ENCODE measurements at regions not wholly inside any gene's neighbourhood (a gene's known extent, or its start where the extent isn't known, plus 50 kb on each side); places are given as distances from the start of the nearest gene placed in this dataset.

GRCh38 chr11:23138761-23139160 lies 278.5 kb upstream of the CCDC179 start:
- no peaks in the 10 kb centered on the region for H4K20me1 ChIP-seq (ENCODE audit: insufficient read depth, low read length)
- H3F3A ChIP-seq (ENCODE audit: insufficient read depth, low read length), result no peaks in the 10 kb centered on the region
- no peak overlapping the region for H3K27ac ChIP-seq (ENCODE audit: low read length)
- no peaks in the 10 kb centered on the region for H3K79me2 ChIP-seq (ENCODE audit: low read length)
- no peaks in the 10 kb centered on the region for H3K36me3 ChIP-seq (replicated peaks; ENCODE audit: insufficient read depth, low read length)
- H3K27me3 ChIP-seq (replicated peaks; ENCODE audit: insufficient read depth, low read length), result no peaks in the 10 kb centered on the region
- TF ChIP-seq EZH2 (optimal IDR thresholded peaks at IDR 0.05; ENCODE audit: low read depth, low read length), result no peak
- TF ChIP-seq, protein P1, sequence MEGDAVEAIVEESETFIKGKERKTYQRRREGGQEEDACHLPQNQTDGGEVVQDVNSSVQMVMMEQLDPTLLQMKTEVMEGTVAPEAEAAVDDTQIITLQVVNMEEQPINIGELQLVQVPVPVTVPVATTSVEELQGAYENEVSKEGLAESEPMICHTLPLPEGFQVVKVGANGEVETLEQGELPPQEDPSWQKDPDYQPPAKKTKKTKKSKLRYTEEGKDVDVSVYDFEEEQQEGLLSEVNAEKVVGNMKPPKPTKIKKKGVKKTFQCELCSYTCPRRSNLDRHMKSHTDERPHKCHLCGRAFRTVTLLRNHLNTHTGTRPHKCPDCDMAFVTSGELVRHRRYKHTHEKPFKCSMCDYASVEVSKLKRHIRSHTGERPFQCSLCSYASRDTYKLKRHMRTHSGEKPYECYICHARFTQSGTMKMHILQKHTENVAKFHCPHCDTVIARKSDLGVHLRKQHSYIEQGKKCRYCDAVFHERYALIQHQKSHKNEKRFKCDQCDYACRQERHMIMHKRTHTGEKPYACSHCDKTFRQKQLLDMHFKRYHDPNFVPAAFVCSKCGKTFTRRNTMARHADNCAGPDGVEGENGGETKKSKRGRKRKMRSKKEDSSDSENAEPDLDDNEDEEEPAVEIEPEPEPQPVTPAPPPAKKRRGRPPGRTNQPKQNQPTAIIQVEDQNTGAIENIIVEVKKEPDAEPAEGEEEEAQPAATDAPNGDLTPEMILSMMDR (IDR thresholded peaks at IDR 0.05; ENCODE audit: low read length), result no peak
- no peaks in the 10 kb centered on the region for H3K9me3 ChIP-seq (replicated peaks; ENCODE audit: insufficient read depth, low read length)
- H3K4me2 ChIP-seq (ENCODE audit: low read depth, low read length), result no peak overlapping the region
- H3K9me2 ChIP-seq (replicated peaks; ENCODE audit: insufficient read depth, low read length), result no peaks in the 10 kb centered on the region
- no peak for DNase-seq
- H2AFZ ChIP-seq (ENCODE audit: low read length), result no peak overlapping the region
- H3K4me1 ChIP-seq (ENCODE audit: low read length), result no peaks in the 10 kb centered on the region
- no peak overlapping the region for H3K4me3 ChIP-seq (ENCODE audit: low read length)
- H3K9ac ChIP-seq (ENCODE audit: low read length), result no peak overlapping the region

DNA sequence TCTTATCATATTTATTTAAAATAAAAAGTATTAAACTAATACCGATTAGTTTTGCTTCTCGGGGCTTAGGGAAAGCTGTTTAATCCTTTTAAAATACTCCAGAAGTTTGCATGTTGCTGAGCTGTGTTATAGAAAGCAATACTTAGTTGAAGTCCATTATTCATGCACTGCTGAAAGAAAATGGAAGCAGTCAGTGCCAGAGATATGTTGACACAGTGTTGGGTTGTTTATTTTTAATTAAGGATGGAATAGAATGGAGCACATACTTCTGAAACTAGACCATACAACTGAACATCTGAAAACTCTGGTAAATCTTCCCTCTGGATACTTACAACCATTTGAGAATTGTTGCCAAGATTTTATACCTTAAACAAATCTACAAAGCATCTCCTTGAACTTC lies 282.7 kb upstream of the CCDC179 start:
- H2AFZ ChIP-seq (ENCODE audit: low read length), result no peak overlapping the region
- H3K27me3 ChIP-seq (replicated peaks; ENCODE audit: insufficient read depth, low read length), result no peaks in the 10 kb centered on the region
- no peak overlapping the region for H3K27ac ChIP-seq (ENCODE audit: low read length)
- no peaks in the 10 kb centered on the region for H3K4me1 ChIP-seq (ENCODE audit: low read length)
- H3K4me3 ChIP-seq (ENCODE audit: low read length), result no peak overlapping the region
- TF ChIP-seq, protein P1 (IDR thresholded peaks at IDR 0.05; ENCODE audit: low read length), result no peak
- TF ChIP-seq EZH2phosphoT487 (IDR thresholded peaks at IDR 0.05; ENCODE audit: low read length) (no peak), EZH2 (optimal IDR thresholded peaks at IDR 0.05; ENCODE audit: low read depth, low read length) (no peak)
- no peaks in the 10 kb centered on the region for H3K9me2 ChIP-seq (replicated peaks; ENCODE audit: insufficient read depth, low read length)
- H3K9me3 ChIP-seq (replicated peaks; ENCODE audit: insufficient read depth, low read length), result no peaks in the 10 kb centered on the region
- H3K79me2 ChIP-seq (ENCODE audit: low read length), result no peaks in the 10 kb centered on the region
- H3K9ac ChIP-seq (ENCODE audit: low read length), result no peak overlapping the region
- H3F3A ChIP-seq (ENCODE audit: insufficient read depth, low read length), result no peaks in the 10 kb centered on the region
- H4K20me1 ChIP-seq (ENCODE audit: insufficient read depth, low read length), result no peaks in the 10 kb centered on the region
- no peak for DNase-seq
- no peaks in the 10 kb centered on the region for H3K36me3 ChIP-seq (replicated peaks; ENCODE audit: insufficient read depth, low read length)
- no peak overlapping the region for H3K4me2 ChIP-seq (ENCODE audit: low read depth, low read length)

- H2AFZ ChIP-seq (ENCODE audit: low read length), result no peak overlapping the region
- H3K36me3 ChIP-seq (replicated peaks; ENCODE audit: insufficient read depth, low read length), result no peaks in the 10 kb centered on the region
- H3K27me3 ChIP-seq (replicated peaks; ENCODE audit: insufficient read depth, low read length), result no peaks in the 10 kb centered on the region
- H3K9me2 ChIP-seq (replicated peaks; ENCODE audit: insufficient read depth, low read length), result no peaks in the 10 kb centered on the region
- TF ChIP-seq EZH2 (optimal IDR thresholded peaks at IDR 0.05; ENCODE audit: low read depth, low read length), result no peak
- H4K20me1 ChIP-seq (ENCODE audit: insufficient read depth, low read length), result no peaks in the 10 kb centered on the region
- no peak for DNase-seq
- no peaks in the 10 kb centered on the region for H3K79me2 ChIP-seq (ENCODE audit: low read length)
- no peak overlapping the region for H3K9ac ChIP-seq (ENCODE audit: low read length)
- no peak overlapping the region for H3K4me3 ChIP-seq (ENCODE audit: low read length)
- no peaks in the 10 kb centered on the region for H3K4me1 ChIP-seq (ENCODE audit: low read length)
- no peak overlapping the region for H3K4me2 ChIP-seq (ENCODE audit: low read depth, low read length)
- no peaks in the 10 kb centered on the region for H3F3A ChIP-seq (ENCODE audit: insufficient read depth, low read length)
- no peak overlapping the region for H3K27ac ChIP-seq (ENCODE audit: low read length)
- H3K9me3 ChIP-seq (replicated peaks; ENCODE audit: insufficient read depth, low read length), result no peaks in the 10 kb centered on the region
Measured at GRCh38 chr11:23151819-23152218, 291.5 kb upstream of the CCDC179 start.

GRCh38 chr11:23155503-23155902 lies 295.2 kb upstream of the CCDC179 start:
- Histone ChIP-seq H3K4me3 (ENCODE audit: low read length) (no peak overlapping the region), H3K4me2 (ENCODE audit: low read depth, low read length) (no peak overlapping the region), H3K79me2 (ENCODE audit: low read length) (no peaks in the 10 kb centered on the region), H3K9ac (ENCODE audit: low read length) (no peak overlapping the region), H3K36me3 (replicated peaks; ENCODE audit: insufficient read depth, low read length) (no peaks in the 10 kb centered on the region), H3K27ac (ENCODE audit: low read length) (no peak overlapping the region), H3K4me1 (ENCODE audit: low read length) (no peaks in the 10 kb centered on the region), H3K27me3 (replicated peaks; ENCODE audit: insufficient read depth, low read length) (no peaks in the 10 kb centered on the region), H2AFZ (ENCODE audit: low read length) (no peak overlapping the region), H3F3A (ENCODE audit: insufficient read depth, low read length) (no peaks in the 10 kb centered on the region), H4K20me1 (ENCODE audit: insufficient read depth, low read length) (no peaks in the 10 kb centered on the region), H3K9me3 (replicated peaks; ENCODE audit: insufficient read depth, low read length) (no peaks in the 10 kb centered on the region), H3K9me2 (replicated peaks; ENCODE audit: insufficient read depth, low read length) (no peaks in the 10 kb centered on the region)
- DNase-seq, result no peak
- TF ChIP-seq, protein P1 (IDR thresholded peaks at IDR 0.05; ENCODE audit: low read length), result no peak
- TF ChIP-seq EZH2 (optimal IDR thresholded peaks at IDR 0.05; ENCODE audit: low read depth, low read length) (no peak), EZH2phosphoT487 (IDR thresholded peaks at IDR 0.05; ENCODE audit: low read length) (no peak)

All from MM.1S (cell line).